ENCODE measurements at regions not wholly inside any gene's neighbourhood (a gene's known extent, or its start where the extent isn't known, plus 50 kb on each side); places are given as distances from the start of the nearest gene placed in this dataset.

DNA sequence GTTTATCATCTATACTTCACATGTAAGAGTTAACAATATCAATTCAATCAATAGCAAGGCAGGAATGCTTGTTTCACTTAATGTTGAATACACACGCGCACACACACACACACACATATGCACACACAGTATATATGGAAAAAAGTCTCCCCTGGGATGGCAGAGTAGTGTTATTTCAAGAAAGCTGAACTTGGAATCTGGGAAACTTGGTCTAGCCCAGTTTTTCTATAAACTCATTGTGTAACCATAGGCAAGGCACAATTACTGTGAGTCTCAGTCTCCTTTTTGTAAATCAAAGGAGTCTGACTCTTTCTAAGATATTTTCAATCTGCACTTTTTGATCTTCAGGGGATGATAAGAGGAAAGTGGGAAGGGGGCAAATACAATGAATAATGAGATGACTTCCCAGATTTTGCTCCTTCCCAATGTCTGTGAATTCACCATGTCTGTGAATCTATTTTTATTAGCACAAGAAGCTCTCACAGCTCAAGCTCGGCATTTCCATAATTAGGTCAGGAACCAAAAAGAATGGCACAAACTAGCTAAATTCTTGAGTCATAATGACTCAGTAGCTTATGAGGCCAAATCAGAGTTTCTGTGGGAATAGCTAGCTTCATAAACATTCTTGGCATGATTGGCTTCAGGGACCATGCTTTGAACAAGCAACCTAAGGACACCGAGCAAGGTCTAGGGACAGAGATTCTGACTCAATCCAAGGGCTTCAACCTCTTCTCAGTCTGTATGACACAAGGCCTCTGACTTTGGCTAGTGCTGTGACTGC, 227.4 kb upstream of the DCBLD2 start:
- TF ChIP-seq, protein P1, sequence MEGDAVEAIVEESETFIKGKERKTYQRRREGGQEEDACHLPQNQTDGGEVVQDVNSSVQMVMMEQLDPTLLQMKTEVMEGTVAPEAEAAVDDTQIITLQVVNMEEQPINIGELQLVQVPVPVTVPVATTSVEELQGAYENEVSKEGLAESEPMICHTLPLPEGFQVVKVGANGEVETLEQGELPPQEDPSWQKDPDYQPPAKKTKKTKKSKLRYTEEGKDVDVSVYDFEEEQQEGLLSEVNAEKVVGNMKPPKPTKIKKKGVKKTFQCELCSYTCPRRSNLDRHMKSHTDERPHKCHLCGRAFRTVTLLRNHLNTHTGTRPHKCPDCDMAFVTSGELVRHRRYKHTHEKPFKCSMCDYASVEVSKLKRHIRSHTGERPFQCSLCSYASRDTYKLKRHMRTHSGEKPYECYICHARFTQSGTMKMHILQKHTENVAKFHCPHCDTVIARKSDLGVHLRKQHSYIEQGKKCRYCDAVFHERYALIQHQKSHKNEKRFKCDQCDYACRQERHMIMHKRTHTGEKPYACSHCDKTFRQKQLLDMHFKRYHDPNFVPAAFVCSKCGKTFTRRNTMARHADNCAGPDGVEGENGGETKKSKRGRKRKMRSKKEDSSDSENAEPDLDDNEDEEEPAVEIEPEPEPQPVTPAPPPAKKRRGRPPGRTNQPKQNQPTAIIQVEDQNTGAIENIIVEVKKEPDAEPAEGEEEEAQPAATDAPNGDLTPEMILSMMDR (IDR thresholded peaks at IDR 0.05; ENCODE audit: insufficient read depth, low read length), result no peak
- peak; percentile 91 for DNase-seq (ENCODE audit: low read depth)
- H3K4me3 ChIP-seq (ENCODE audit: low read depth, low read length), result no peak overlapping the region

DNA sequence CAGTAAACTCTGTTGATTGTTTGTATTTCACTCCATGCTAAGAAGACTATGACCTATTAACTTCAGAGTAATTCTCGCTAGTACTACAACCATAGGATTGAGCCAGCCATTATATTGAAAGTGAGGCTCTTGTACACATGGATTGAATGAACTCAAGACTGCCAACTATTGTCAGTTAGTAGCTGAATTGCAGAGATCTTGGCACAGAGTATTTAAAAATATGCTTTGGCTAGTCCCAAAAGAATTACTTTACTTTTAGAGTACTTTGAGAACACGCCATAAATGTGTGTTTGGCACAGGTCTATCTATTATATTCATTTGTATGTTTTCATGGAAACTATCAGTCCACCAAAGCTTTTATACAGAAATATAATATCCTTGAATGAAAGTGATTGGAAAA, 226.7 kb upstream of the DCBLD2 start:
- DNase-seq (ENCODE audit: low read depth), result peak; percentile 86
- TF ChIP-seq, protein P1 (IDR thresholded peaks at IDR 0.05; ENCODE audit: insufficient read depth, low read length), result no peak
- H3K4me3 ChIP-seq (ENCODE audit: low read depth, low read length), result no peak overlapping the region

DNA sequence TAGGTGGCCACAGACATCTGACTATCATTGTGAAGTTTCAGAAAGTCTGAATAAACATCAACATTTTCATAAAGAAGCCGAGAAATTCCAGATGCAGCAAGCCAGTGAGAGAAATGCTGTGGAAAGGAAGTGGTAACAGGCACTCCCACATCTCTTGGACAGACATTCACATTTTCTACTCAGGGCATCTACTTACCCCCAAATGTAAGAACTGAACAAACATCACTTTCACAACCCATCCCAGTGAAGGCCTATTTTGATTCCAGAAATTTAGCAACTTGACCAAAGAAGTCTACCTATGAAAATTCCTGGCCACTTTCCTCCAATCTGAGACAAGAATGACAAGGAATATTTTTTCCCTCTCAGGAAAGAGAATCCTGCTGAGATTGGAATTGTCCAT, 224.8 kb upstream of the DCBLD2 start:
- no peak for DNase-seq (ENCODE audit: low read depth)
- TF ChIP-seq, protein P1 (IDR thresholded peaks at IDR 0.05; ENCODE audit: insufficient read depth, low read length), result no peak

GRCh38 chr3:99119385-99119784, 217.9 kb upstream of the DCBLD2 start:
- TF ChIP-seq, protein P1 (IDR thresholded peaks at IDR 0.05; ENCODE audit: insufficient read depth, low read length), result no peak
- no peak overlapping the region for H3K4me3 ChIP-seq (ENCODE audit: low read depth, low read length)
- DNase-seq (ENCODE audit: low read depth), result no peak

More for the DNA sequence above, 224.8 kb upstream of the DCBLD2 start:
- H3K4me3 ChIP-seq (ENCODE audit: low read depth, low read length), result no peak overlapping the region

- no peak overlapping the region for H3K4me3 ChIP-seq (ENCODE audit: low read depth, low read length)
- TF ChIP-seq, protein P1 (IDR thresholded peaks at IDR 0.05; ENCODE audit: insufficient read depth, low read length), result no peak
- DNase-seq (ENCODE audit: low read depth), result no peak
These were observed 216.9 kb upstream of the DCBLD2 start for GRCh38 chr3:99118381-99118780.

GRCh38 chr3:99114565-99115291, 213.2 kb upstream of the DCBLD2 start:
- H3K4me3 ChIP-seq (ENCODE audit: low read depth, low read length), result no peak overlapping the region
- TF ChIP-seq, protein P1 (IDR thresholded peaks at IDR 0.05; ENCODE audit: insufficient read depth, low read length), result peak; percentile 95
- peak; percentile 65 for DNase-seq (ENCODE audit: low read depth)

All from fibroblast of the aortic adventitia (primary cell).